ENCODE measurements at regions not wholly inside any gene's neighbourhood (a gene's known extent, or its start where the extent isn't known, plus 50 kb on each side); places are given as distances from the start of the nearest gene placed in this dataset.

- WGBS, 2 experiments (ENCODE audit: extremely low coverage in 1 of 2, insufficient coverage in 1 of 2, insufficient read length in 1 of 2, insufficient replicate concordance in 2 of 2, low coverage in 1 of 2, low lambda C conversion rate in 2 of 2, missing lambda C conversion rate in 1 of 2): 100% methylated on average over 1 of the region's 1 CpG; no CpG with 5 or more reads in 1 of the 2 experiments
- Histone ChIP-seq H3K9ac (replicated peaks in 1 of 4; ENCODE audit: extremely low read depth in 1 of 4, low read depth in 3 of 4, low read length in 3 of 4) (no peak overlapping the region), H2AFZ (ENCODE audit: low read length) (no peak overlapping the region), H3K27me3 (replicated peaks in 1 of 4; ENCODE audit: control insufficient read depth in 3 of 4, extremely low read depth in 1 of 4, insufficient read depth in 3 of 4, low read length in 3 of 4) (no peaks in the 10 kb centered on the region), H4K20me1 (replicated peaks in 1 of 2; ENCODE audit: control insufficient read depth in 1 of 2, insufficient read depth in 2 of 2, low read length in 2 of 2) (no peaks in the 10 kb centered on the region), H4K8ac (ENCODE audit: extremely low read depth, insufficient read depth, low read length) (no peak overlapping the region), H3K18ac (ENCODE audit: extremely low read depth, low read length) (no peak overlapping the region), H2BK12ac (ENCODE audit: low read depth, low read length) (no peak overlapping the region), H3K79me2 (ENCODE audit: control insufficient read depth in 1 of 2, insufficient read depth in 2 of 2, low read length in 2 of 2) (no peaks in the 10 kb centered on the region), H4K5ac (ENCODE audit: insufficient read length, low read depth, low read length) (no peak overlapping the region), H3K23ac (ENCODE audit: insufficient read length) (no peak overlapping the region), H2BK15ac (ENCODE audit: low read length) (no peak overlapping the region), H3K79me1 (ENCODE audit: low read depth, low read length) (no peaks in the 10 kb centered on the region), H4K91ac (replicated peaks; ENCODE audit: insufficient read length, low read length) (no peak overlapping the region), H3K56ac (replicated peaks; ENCODE audit: insufficient read length, low read depth, low read length) (no peak overlapping the region), H3K4me3 (ENCODE audit: extremely low read depth in 1 of 4, insufficient read depth in 2 of 4, low read depth in 3 of 4, low read length in 4 of 4) (no peak overlapping the region), H3K4me1 (replicated peaks in 1 of 4; ENCODE audit: control insufficient read depth in 3 of 4, insufficient read depth in 4 of 4, low read length in 3 of 4) (no peaks in the 10 kb centered on the region), H3K9me3 (ENCODE audit: insufficient read depth in 2 of 2, low read depth in 1 of 2, low read length in 1 of 2) (no peaks in the 10 kb centered on the region), H3K27ac (ENCODE audit: low read depth, low read length) (no peak overlapping the region), H3K4me2 (ENCODE audit: insufficient read depth in 1 of 2, low read depth in 2 of 2, low read length in 2 of 2) (no peak overlapping the region), H3K36me3 (ENCODE audit: control insufficient read depth in 2 of 4, insufficient read depth in 4 of 4, low read length in 3 of 4) (no peaks in the 10 kb centered on the region), H2BK5ac (ENCODE audit: low read depth, low read length) (no peak overlapping the region), H2BK120ac (replicated peaks; ENCODE audit: low read depth, low read length) (no peak overlapping the region), H3K23me2 (ENCODE audit: low read depth, low read length) (no peaks in the 10 kb centered on the region), H3K14ac (ENCODE audit: insufficient read length) (no peak overlapping the region), H3K4ac (replicated peaks; ENCODE audit: insufficient read length, low read depth, low read length) (no peak overlapping the region), H2BK20ac (ENCODE audit: low read length) (no peak overlapping the region), H2AK5ac (ENCODE audit: low read depth, low read length) (no peak overlapping the region)
- DNase-seq (ENCODE audit: low read depth in 1 of 2, low spot score in 2 of 2) (no peak), FAIRE-seq (no peak)
- no peak for TF ChIP-seq GABPA (IDR thresholded peaks at IDR 0.05; ENCODE audit: borderline replicate concordance, insufficient read depth, low read length)
- no peak for TF ChIP-seq CBX5 (IDR thresholded peaks at IDR 0.05; ENCODE audit: low read depth, low read length)
- no peak for TF ChIP-seq USF2 (IDR thresholded peaks at IDR 0.05; ENCODE audit: low read length)
- no peak for TF ChIP-seq RAD21 (IDR thresholded peaks at IDR 0.05 in 1 of 2, conservative IDR thresholded peaks at IDR 0.05 in 1 of 2; ENCODE audit: low read depth in 2 of 2, low read length in 2 of 2)
- no peak for TF ChIP-seq ATF3 (IDR thresholded peaks at IDR 0.05; ENCODE audit: insufficient read depth, low read depth, low read length)
- no peak for TF ChIP-seq EP300 (IDR thresholded peaks at IDR 0.05; ENCODE audit: borderline replicate concordance in 1 of 2, low read depth in 2 of 2, low read length in 2 of 2)
- no peak for TF ChIP-seq CHD2 (IDR thresholded peaks at IDR 0.05; ENCODE audit: low read length)
- no peak for TF ChIP-seq ZNF274 (IDR thresholded peaks at IDR 0.05; ENCODE audit: borderline replicate concordance, extremely low read depth, low read length)
- TF ChIP-seq ATF2 (IDR thresholded peaks at IDR 0.05; ENCODE audit: low read length): no peak
- CTCF ChIA-PET (ENCODE audit: partially characterized antibody): interaction anchor here (1.1 to 1.3 kb wide), 2 partner anchors 11 to 63 kb away, joined by 3 read pairs; no protein-coding TSS in a partner anchor
- POLR2A ChIA-PET (ENCODE audit: partially characterized antibody): no interaction called here
These were observed 214.9 kb upstream of the SPRED2 start for GRCh38 chr2:65647249-65647842.
